OCI-LY1 (cell line): ENCODE measurements at regions not wholly inside any gene's neighbourhood (a gene's known extent, or its start where the extent isn't known, plus 50 kb on each side); places are given as distances from the start of the nearest gene placed in this dataset.

Experiments
- H2AFZ ChIP-seq: fragments of 200-600 bp; sonication (generic), shearing (Covaris generic); 2 replicates; pipeline ENCODE4 v1.6.0; 2014; ENCODE audit warnings: antibody characterized with exemption, mild to moderate bottlenecking, low read length
- H3F3A ChIP-seq: fragments of 200-600 bp; sonication (generic), shearing (Covaris generic); 2 replicates; pipeline ENCODE4 v1.6.0; 2014; ENCODE audit warnings: mild to moderate bottlenecking, antibody characterized with exemption, low read length, moderate library complexity; ENCODE audit not compliant: insufficient read depth
- H3K27ac ChIP-seq: fragments of 200-600 bp; sonication (generic); 2 replicates; pipeline ENCODE4 v1.5.1; 2014; ENCODE audit warnings: low read length, mixed run types, mild to moderate bottlenecking, low read depth; ENCODE audit not compliant: poor library complexity, severe bottlenecking
- H3K27me3 ChIP-seq: fragments of 200-600 bp; sonication (generic); 2 replicates; pipeline ENCODE4 v1.6.0; 2014; ENCODE audit warnings: antibody characterized with exemption, mild to moderate bottlenecking, low read length, moderate library complexity; ENCODE audit not compliant: insufficient read depth
- H3K36me3 ChIP-seq: fragments of 200-600 bp; sonication (generic); 2 replicates; pipeline ENCODE4 v1.6.1; 2014; ENCODE audit warnings: mild to moderate bottlenecking, antibody characterized with exemption, low read length, moderate library complexity, mixed read lengths; ENCODE audit not compliant: insufficient read depth
- H3K4me1 ChIP-seq: fragments of 200-600 bp; sonication (generic); 2 replicates; pipeline ENCODE4 v1.5.1; 2014; ENCODE audit warnings: mild to moderate bottlenecking, low read length, moderate library complexity; ENCODE audit not compliant: insufficient read depth, severe bottlenecking
- H3K4me2 ChIP-seq: fragments of 200-600 bp; sonication (generic), shearing (Covaris generic); 2 replicates; pipeline ENCODE4 v1.6.1; 2014; ENCODE audit warnings: low read length
- H3K4me3 ChIP-seq: fragments of 200-600 bp; sonication (generic); 2 replicates; pipeline ENCODE4 v1.5.1; 2014; ENCODE audit warnings: low read length, low read depth, mild to moderate bottlenecking, mixed read lengths; ENCODE audit not compliant: poor library complexity, severe bottlenecking
- H3K79me2 ChIP-seq: fragments of 200-600 bp; shearing (Covaris generic); 2 replicates; pipeline ENCODE4 v1.6.1; 2016; ENCODE audit warnings: mixed run types, low read length, mixed read lengths; ENCODE audit not compliant: insufficient read depth
- H3K9ac ChIP-seq: fragments of 200-600 bp; sonication (generic), shearing (Covaris generic); 2 replicates; pipeline ENCODE4 v1.6.1; 2014; ENCODE audit warnings: mild to moderate bottlenecking, low read length, mixed read lengths
- H3K9me2 ChIP-seq: fragments of 200-600 bp; sonication (generic), shearing (Covaris generic); 2 replicates; pipeline ENCODE4 v1.6.1; 2014; ENCODE audit warnings: low read depth, mild to moderate bottlenecking, low read length, mixed read lengths
- H3K9me3 ChIP-seq: fragments of 200-600 bp; shearing (Covaris generic); 2 replicates; pipeline ENCODE4 v1.6.1; 2014; ENCODE audit warnings: low read length, mixed read lengths
- H4K20me1 ChIP-seq: fragments of 200-600 bp; sonication (generic), shearing (Covaris generic); 2 replicates; pipeline ENCODE4 v1.6.0; 2016; ENCODE audit warnings: mild to moderate bottlenecking, low read length; ENCODE audit not compliant: insufficient read depth
- CTCF ChIP-seq: fragments of 200-600 bp; sonication (generic), shearing (Covaris generic); IDR thresholded peaks from 2 replicates; pipeline ENCODE4 v1.5.1; 2017; ENCODE audit warnings: mild to moderate bottlenecking, antibody characterized with exemption, low read length, moderate library complexity, mixed read lengths
- EZH2 ChIP-seq: fragments of 200-600 bp; sonication (generic), shearing (Covaris generic); IDR thresholded peaks from 2 replicates; pipeline ENCODE4 v1.8.0; 2017; ENCODE audit warnings: borderline replicate concordance, mixed run types, mild to moderate bottlenecking, antibody characterized with exemption, low read length, moderate library complexity, mixed read lengths

DNA sequence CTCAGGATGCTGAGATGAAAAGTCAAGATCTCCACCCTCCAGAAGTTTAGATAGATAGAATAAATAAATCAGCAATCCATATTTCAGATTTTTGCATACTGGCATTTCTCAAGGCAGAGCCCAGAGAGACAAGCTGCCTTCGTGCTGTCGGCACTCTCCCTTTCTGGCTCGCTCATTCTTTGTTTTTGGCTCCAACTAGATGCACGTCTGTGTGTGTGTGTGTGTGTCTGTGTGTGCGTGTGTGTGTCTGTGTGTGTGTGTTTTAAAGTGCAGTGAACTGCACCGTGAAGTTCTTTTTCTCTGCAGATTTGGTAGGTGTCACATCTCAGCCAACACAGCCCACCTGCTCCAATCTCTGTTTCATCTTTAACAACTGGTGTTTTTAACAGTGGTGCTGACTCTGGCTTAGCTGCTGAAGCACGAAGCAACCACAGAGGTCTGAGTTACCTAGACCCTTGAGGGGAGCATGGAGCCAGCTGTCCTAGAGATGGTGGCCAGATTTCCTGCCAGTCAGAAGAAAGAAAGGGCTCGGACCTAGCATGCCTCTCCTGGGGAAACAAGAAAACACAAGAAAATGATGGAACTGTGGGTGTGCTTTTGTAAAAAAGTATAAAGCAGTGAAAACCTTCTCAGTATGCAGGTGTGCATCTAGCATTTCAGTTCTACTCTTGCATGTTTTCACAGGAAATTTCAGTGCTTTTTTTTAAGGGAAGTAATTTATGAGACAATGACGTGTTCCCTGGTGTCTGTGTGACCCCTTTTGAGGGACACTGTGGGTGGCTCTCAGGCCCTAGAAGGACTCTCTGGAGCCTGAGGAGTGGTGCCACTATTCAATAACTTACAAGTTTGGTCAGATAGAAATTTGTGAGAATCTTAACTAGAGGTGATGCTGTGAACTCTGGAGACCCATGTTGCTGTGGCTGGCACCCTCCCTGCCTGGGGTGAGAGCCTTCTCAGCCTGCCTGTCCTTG is 364.3 kb downstream of the RNF144A start:
- H2AFZ ChIP-seq: no peak overlapping the region
- no peaks in the 10 kb centered on the region for H3K9me3 ChIP-seq
- TF ChIP-seq CTCF (no peak), EZH2 (no peak)
- H3K4me3 ChIP-seq: no peak overlapping the region
- no peak overlapping the region for H3K4me2 ChIP-seq
- H3K4me1 ChIP-seq: no peaks in the 10 kb centered on the region
- H3K9me2 ChIP-seq: no peaks in the 10 kb centered on the region
- H3K27ac ChIP-seq: no peak overlapping the region
- H3K79me2 ChIP-seq: no peaks in the 10 kb centered on the region
- no peaks in the 10 kb centered on the region for H3K27me3 ChIP-seq
- H4K20me1 ChIP-seq: no peaks in the 10 kb centered on the region
- H3K36me3 ChIP-seq: no peaks in the 10 kb centered on the region
- no peaks in the 10 kb centered on the region for H3F3A ChIP-seq
- no peak overlapping the region for H3K9ac ChIP-seq

DNA sequence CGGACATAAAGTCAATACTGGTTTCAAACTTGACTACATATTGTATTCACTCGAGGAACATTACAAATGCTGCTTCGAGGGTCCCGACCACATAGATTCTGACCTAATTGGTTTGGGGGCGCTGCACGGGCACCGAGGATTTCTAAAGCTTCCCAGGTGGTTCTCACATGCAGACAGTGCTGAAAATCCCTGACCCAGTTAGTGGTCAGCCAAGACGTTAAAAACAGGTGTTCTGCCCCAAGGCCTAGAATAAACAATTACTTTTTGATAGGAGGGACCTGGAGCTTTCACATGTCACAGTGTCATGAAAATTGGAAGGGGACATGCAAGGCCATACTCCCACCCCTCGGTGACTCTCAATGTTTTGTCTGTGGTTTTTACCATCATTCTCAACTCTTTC is 368.9 kb downstream of the RNF144A start:
- H3K4me3 ChIP-seq: no peak overlapping the region
- no peaks in the 10 kb centered on the region for H3K79me2 ChIP-seq
- H3K4me1 ChIP-seq: no peaks in the 10 kb centered on the region
- H3K9me3 ChIP-seq: no peaks in the 10 kb centered on the region
- H3K27ac ChIP-seq: no peak overlapping the region
- H2AFZ ChIP-seq: no peak overlapping the region
- no peaks in the 10 kb centered on the region for H3K36me3 ChIP-seq
- no peaks in the 10 kb centered on the region for H3F3A ChIP-seq
- no peak overlapping the region for H3K9ac ChIP-seq
- H3K4me2 ChIP-seq: no peak overlapping the region
- H4K20me1 ChIP-seq: no peaks in the 10 kb centered on the region
- H3K27me3 ChIP-seq: no peaks in the 10 kb centered on the region
- no peaks in the 10 kb centered on the region for H3K9me2 ChIP-seq
- no peak for TF ChIP-seq EZH2
- TF ChIP-seq CTCF: no peak

- Histone ChIP-seq H3K9me2 (no peaks in the 10 kb centered on the region), H4K20me1 (no peaks in the 10 kb centered on the region), H3F3A (no peaks in the 10 kb centered on the region), H3K4me3 (no peak overlapping the region), H3K79me2 (no peaks in the 10 kb centered on the region), H2AFZ (no peak overlapping the region), H3K9ac (no peak overlapping the region), H3K27ac (no peak overlapping the region), H3K36me3 (no peaks in the 10 kb centered on the region), H3K9me3 (no peaks in the 10 kb centered on the region), H3K4me2 (no peak overlapping the region), H3K4me1 (no peaks in the 10 kb centered on the region), H3K27me3 (no peaks in the 10 kb centered on the region)
- TF ChIP-seq EZH2 (no peak), CTCF (no peak)
These were observed 371.3 kb downstream of the RNF144A start for GRCh38 chr2:7288484-7288883.
